A673 (cell line): ENCODE measurements at regions not wholly inside any gene's neighbourhood (a gene's known extent, or its start where the extent isn't known, plus 50 kb on each side); places are given as distances from the start of the nearest gene placed in this dataset.

ENCODE experiments used
- BruUV-seq: library from RNA; stranded (reverse); fragments of 400-500 nt; replicated peaks from 2 replicates; lab custom pipeline; 2021; lab: Mats Ljungman, UMichigan
- CTCF ChIA-PET: fragments of 300-600 bp; sonication (Branson Sonifier 250); formaldehyde crosslinking; loops from one replicate; lab custom pipeline; 2022; ENCODE audit warnings: antibody characterized with exemption; lab: Charles Lee
- POLR2A ChIA-PET: fragments of 300-600 bp; sonication (Branson Sonifier 250); formaldehyde crosslinking; loops from one replicate; lab custom pipeline; 2022; ENCODE audit warnings: antibody characterized with exemption; ENCODE audit not compliant: low non-redundant PET; lab: Charles Lee
- DNase-seq: peaks from one replicate; pipeline ENCODE4 v3.0.0-alpha.2; 2015; ENCODE audit warnings: low spot score
- H3K27ac ChIP-seq: fragments of 200-600 bp; sonication (generic); 2 replicates; pipeline ENCODE4 v1.5.1; 2016; ENCODE audit warnings: mixed run types, low read depth, mild to moderate bottlenecking, mixed read lengths, antibody characterized with exemption, low read length; ENCODE audit not compliant: poor library complexity, severe bottlenecking
- H3K27me3 ChIP-seq: fragments of 200-600 bp; sonication (generic); replicated peaks from 2 replicates; pipeline ENCODE4 v1.6.1; 2017; ENCODE audit warnings: mixed run types, low read depth, mild to moderate bottlenecking, mixed read lengths, antibody characterized with exemption, low read length; ENCODE audit not compliant: insufficient read depth, poor library complexity
- H3K36me3 ChIP-seq: fragments of 200-600 bp; sonication (generic); 2 replicates; pipeline ENCODE4 v1.6.1; 2016; ENCODE audit warnings: mixed run types, mild to moderate bottlenecking, mixed read lengths, antibody characterized with exemption, low read length; ENCODE audit not compliant: insufficient read depth, poor library complexity, severe bottlenecking
- H3K4me1 ChIP-seq: fragments of 200-600 bp; sonication (generic); 2 replicates; pipeline ENCODE4 v1.6.1; 2017; ENCODE audit warnings: mixed run types, mild to moderate bottlenecking, mixed read lengths, antibody characterized with exemption, low read length; ENCODE audit not compliant: insufficient read depth, poor library complexity, severe bottlenecking
- H3K4me3 ChIP-seq: fragments of 200-600 bp; sonication (generic); 2 replicates; pipeline ENCODE4 v1.5.1; 2016; ENCODE audit warnings: low read depth, mixed run types, mild to moderate bottlenecking, mixed read lengths, low read length; ENCODE audit not compliant: poor library complexity, severe bottlenecking
- H3K9me3 ChIP-seq: fragments of 200-600 bp; sonication (generic); 2 replicates; pipeline ENCODE4 v1.6.1; 2016; ENCODE audit warnings: mixed run types, low read depth, mild to moderate bottlenecking, mixed read lengths, antibody characterized with exemption, low read length; ENCODE audit not compliant: poor library complexity, severe bottlenecking
- CTCF ChIP-seq: fragments of 300-800, 200-600 bp; sonication (generic); conservative IDR thresholded peaks from 2 replicates; pipeline ENCODE4 v1.5.1; 2017; ENCODE audit warnings: low read depth, mild to moderate bottlenecking, antibody characterized with exemption, low read length, moderate library complexity, mixed read lengths
- EZH2 ChIP-seq: fragments of 200-600 bp; sonication (generic); IDR thresholded peaks from 2 replicates; pipeline ENCODE4 v1.6.1; 2017; ENCODE audit warnings: borderline replicate concordance, low read depth, mild to moderate bottlenecking, mixed read lengths, antibody characterized with exemption, low read length; ENCODE audit not compliant: poor library complexity, severe bottlenecking
- intact Hi-C: fragments of 100-400 bp; cut with micrococcal nuclease; formaldehyde crosslinking; loops from one replicate; pipeline ENCODE4 v1.10.0; 2022; ENCODE audit not compliant: unreplicated experiment

- H3K9me3 ChIP-seq, result no peaks in the 10 kb centered on the region
- no peak overlapping the region for H3K4me3 ChIP-seq
- H3K27ac ChIP-seq, result no peak overlapping the region
- intact Hi-C loops, result no loop called here
- TF ChIP-seq EZH2, result no peak
- no peak for TF ChIP-seq CTCF
- no peak for DNase-seq
- no peaks in the 10 kb centered on the region for H3K4me1 ChIP-seq
- CTCF ChIA-PET, result no interaction called here
- H3K36me3 ChIP-seq, result no peaks in the 10 kb centered on the region
- no TSS peak for BruUV-seq
- H3K27me3 ChIP-seq, result no peaks in the 10 kb centered on the region
- POLR2A ChIA-PET, result no interaction called here
These were observed 103.3 kb upstream of the RASGEF1B start for GRCh38 chr4:81574991-81575390.

GRCh38 chr4:81573840-81574239, 102.1 kb upstream of the RASGEF1B start:
- H3K4me3 ChIP-seq, result no peak overlapping the region
- intact Hi-C loops, result no loop called here
- no peaks in the 10 kb centered on the region for H3K9me3 ChIP-seq
- no TSS peak for BruUV-seq
- no peaks in the 10 kb centered on the region for H3K27me3 ChIP-seq
- DNase-seq, result no peak
- no peak overlapping the region for H3K27ac ChIP-seq
- H3K36me3 ChIP-seq, result no peaks in the 10 kb centered on the region
- CTCF ChIA-PET, result no interaction called here
- no peak for TF ChIP-seq CTCF
- TF ChIP-seq EZH2, result no peak
- H3K4me1 ChIP-seq, result no peaks in the 10 kb centered on the region
- POLR2A ChIA-PET, result no interaction called here

- ChIA-PET POLR2A (no interaction called here), CTCF (no interaction called here)
- BruUV-seq, result no TSS peak
- no peaks in the 10 kb centered on the region for H3K9me3 ChIP-seq
- H3K36me3 ChIP-seq, result no peaks in the 10 kb centered on the region
- TF ChIP-seq CTCF (no peak), EZH2 (no peak)
- H3K27ac ChIP-seq, result no peak overlapping the region
- H3K27me3 ChIP-seq, result no peaks in the 10 kb centered on the region
- intact Hi-C loops, result no loop called here
- no peak overlapping the region for H3K4me3 ChIP-seq
- DNase-seq, result no peak
- no peaks in the 10 kb centered on the region for H3K4me1 ChIP-seq
These were observed 100.7 kb upstream of the RASGEF1B start for GRCh38 chr4:81572402-81572801.
